ENCODE measurements at regions not wholly inside any gene's neighbourhood (a gene's known extent, or its start where the extent isn't known, plus 50 kb on each side); places are given as distances from the start of the nearest gene placed in this dataset.

DNA sequence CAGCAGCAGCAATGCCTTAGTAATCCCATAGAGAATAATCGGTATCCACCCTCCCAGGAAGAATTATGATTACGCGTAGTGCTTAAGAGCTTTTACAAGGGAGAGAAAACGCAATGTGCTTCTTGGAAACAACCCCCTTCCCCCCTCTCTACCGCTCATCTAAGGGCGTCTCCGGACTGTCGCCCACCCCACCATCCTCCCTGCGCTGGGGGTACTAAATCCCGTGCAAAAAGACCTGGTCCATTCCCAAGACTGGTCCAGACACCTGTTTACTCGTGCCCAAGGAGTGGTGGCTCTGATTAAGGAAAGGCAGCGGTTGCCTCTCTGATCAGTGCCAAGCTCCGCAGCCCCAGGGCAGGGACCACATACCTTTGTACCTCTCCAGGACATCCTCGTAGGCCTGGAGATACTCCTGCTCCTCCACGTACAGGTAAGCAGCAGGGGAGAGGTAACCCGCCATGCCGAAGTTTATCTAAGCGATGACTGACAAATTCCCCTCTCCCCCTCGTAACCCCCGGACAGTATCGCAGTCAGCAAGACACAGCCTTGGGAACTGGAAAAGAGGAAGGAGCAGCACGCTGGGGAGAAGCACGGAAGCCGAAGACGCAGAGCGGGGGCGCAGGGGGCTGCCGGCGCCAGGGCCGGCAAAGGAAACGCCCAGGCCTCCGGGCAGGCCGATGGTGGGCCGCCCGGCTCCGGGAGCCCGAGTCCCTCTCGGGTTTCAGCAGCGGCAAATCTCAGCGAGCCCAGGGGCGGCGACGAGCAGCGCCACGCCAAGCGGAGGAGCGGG, 112.0 kb upstream of the BEND6 start:
- TF ChIP-seq, protein P1, sequence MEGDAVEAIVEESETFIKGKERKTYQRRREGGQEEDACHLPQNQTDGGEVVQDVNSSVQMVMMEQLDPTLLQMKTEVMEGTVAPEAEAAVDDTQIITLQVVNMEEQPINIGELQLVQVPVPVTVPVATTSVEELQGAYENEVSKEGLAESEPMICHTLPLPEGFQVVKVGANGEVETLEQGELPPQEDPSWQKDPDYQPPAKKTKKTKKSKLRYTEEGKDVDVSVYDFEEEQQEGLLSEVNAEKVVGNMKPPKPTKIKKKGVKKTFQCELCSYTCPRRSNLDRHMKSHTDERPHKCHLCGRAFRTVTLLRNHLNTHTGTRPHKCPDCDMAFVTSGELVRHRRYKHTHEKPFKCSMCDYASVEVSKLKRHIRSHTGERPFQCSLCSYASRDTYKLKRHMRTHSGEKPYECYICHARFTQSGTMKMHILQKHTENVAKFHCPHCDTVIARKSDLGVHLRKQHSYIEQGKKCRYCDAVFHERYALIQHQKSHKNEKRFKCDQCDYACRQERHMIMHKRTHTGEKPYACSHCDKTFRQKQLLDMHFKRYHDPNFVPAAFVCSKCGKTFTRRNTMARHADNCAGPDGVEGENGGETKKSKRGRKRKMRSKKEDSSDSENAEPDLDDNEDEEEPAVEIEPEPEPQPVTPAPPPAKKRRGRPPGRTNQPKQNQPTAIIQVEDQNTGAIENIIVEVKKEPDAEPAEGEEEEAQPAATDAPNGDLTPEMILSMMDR (conservative IDR thresholded peaks at IDR 0.05), result no peak
- peak; percentile 57 for DNase-seq
- Histone ChIP-seq H4K8ac (replicated peaks; ENCODE audit: insufficient read length, low read depth, low read length) (no peak overlapping the region), H3K27ac (ENCODE audit: insufficient read length, low read depth, low read length) (no peak overlapping the region), H2AK5ac (ENCODE audit: insufficient read length, low read length) (no peak overlapping the region), H3K56ac (ENCODE audit: insufficient read length, low read depth, low read length) (no peak overlapping the region), H4K20me1 (ENCODE audit: control insufficient read depth, insufficient read depth, insufficient read length) (no peaks in the 10 kb centered on the region), H2BK12ac (ENCODE audit: insufficient read length, low read depth, low read length) (no peak overlapping the region), H2AFZ (ENCODE audit: low read length) (no peak overlapping the region), H2BK15ac (ENCODE audit: low read depth, low read length) (no peak overlapping the region), H3K79me2 (ENCODE audit: insufficient read depth, low read length) (peaks cover 26% of the 10 kb centered on the region; the same call in 1 of the 2 replicates), H3K23me2 (ENCODE audit: insufficient read length, low read depth, low read length, poor library complexity, severe bottlenecking) (no peaks in the 10 kb centered on the region), H3K79me1 (ENCODE audit: insufficient read depth, low read depth, low read length, poor library complexity, severe bottlenecking) (no peaks in the 10 kb centered on the region), H2BK20ac (ENCODE audit: low read depth, low read length, poor library complexity, severe bottlenecking) (no peak overlapping the region), H3K14ac (ENCODE audit: insufficient read depth, low read length) (peak overlapping the region; percentile 7; the same call in 1 of the 2 replicates), H4K5ac (ENCODE audit: insufficient read length, low read depth, low read length) (no peak overlapping the region), H4K91ac (ENCODE audit: insufficient read length, low read depth, low read length) (no peak overlapping the region), H3K18ac (ENCODE audit: insufficient read length, low read depth, low read length) (peak overlapping the region; percentile 6), H3K27me3 (ENCODE audit: insufficient read depth, low read length) (no peaks in the 10 kb centered on the region), H3K9ac (ENCODE audit: extremely low read depth, insufficient read length, low read length) (peak overlapping the region; percentile 76), H3K4ac (ENCODE audit: low read depth, low read length) (no peak overlapping the region), H3T11ph (ENCODE audit: low read length) (no peak overlapping the region), H3K9me3 (ENCODE audit: control insufficient read depth, low read depth, low read length) (no peaks in the 10 kb centered on the region), H2BK120ac (ENCODE audit: low read depth, low read length, poor library complexity, severe bottlenecking) (no peak overlapping the region), H2BK5ac (ENCODE audit: insufficient read length, low read length) (no peak overlapping the region), H3K4me2 (ENCODE audit: insufficient read depth, insufficient read length, low read length) (peak overlapping the region; percentile 63), H3K23ac (ENCODE audit: insufficient read length, low read depth, low read length) (no peak overlapping the region), H3K4me1 (ENCODE audit: insufficient read depth, low read length) (peaks cover 5% of the 10 kb centered on the region; the same call in 1 of the 2 replicates)
- Mint-ChIP-seq H3K4me1 (peaks cover 52 to 57% of the 10 kb centered on the region in 2 experiments), H3K36me3 (ENCODE audit: insufficient read depth in 1 of 3, low read depth in 3 of 3) (no peaks in the 10 kb centered on the region), H3K27me3 (ENCODE audit: low read depth) (no peaks in the 10 kb centered on the region), H3K9me3 (no peaks in the 10 kb centered on the region), H3K27ac (peak overlapping the region; percentile 94 to 98 (median 97)), H3K4me3 (peak overlapping the region; percentile 97 to 98)
- no CpG with 5 or more reads among the region's 47 CpGs for WGBS (ENCODE audit: extremely low coverage, insufficient read length, low lambda C conversion rate)
